SK-N-SH treated with all-trans-retinoic acid at 6 μM for 48 hours (cell line): ENCODE measurements at regions not wholly inside any gene's neighbourhood (a gene's known extent, or its start where the extent isn't known, plus 50 kb on each side); places are given as distances from the start of the nearest gene placed in this dataset.

Source experiments
- ATAC-seq: fragments of 200-7000 bp; cut with Tn5 transposase; 3 replicates; pipeline ENCODE4 v1.9.1; 2020; ENCODE audit warnings: mild to moderate bottlenecking, moderate library complexity
- ARNTL ChIP-seq: fragments of 450-650 bp; formaldehyde crosslinking; IDR thresholded peaks from 2 replicates; pipeline ENCODE4 v1.5.0; 2020; ENCODE audit warnings: low read depth, mild to moderate bottlenecking, moderate library complexity, borderline replicate concordance
- BACH2 ChIP-seq: fragments of 250-450 bp; sonication (Bioruptor Pico); IDR thresholded peaks from 2 replicates; pipeline ENCODE4 v1.9.0; 2021; ENCODE audit warnings: mild to moderate bottlenecking, borderline replicate concordance
- CSDC2 ChIP-seq: fragments of 250-450 bp; sonication (Bioruptor Pico); IDR thresholded peaks from 2 replicates; pipeline ENCODE4 v1.5.0; 2020; ENCODE audit warnings: mild to moderate bottlenecking, moderate library complexity
- ESRRG ChIP-seq: fragments of 250-450 bp; sonication (Bioruptor Pico); IDR thresholded peaks from 2 replicates; pipeline ENCODE4 v1.6.1; 2021; ENCODE audit warnings: mild to moderate bottlenecking
- ISL1 ChIP-seq: fragments of 250-450 bp; sonication (Bioruptor Pico); IDR thresholded peaks from 2 replicates; pipeline ENCODE4 v2.1.2; 2022; ENCODE audit warnings: mild to moderate bottlenecking, moderate library complexity
- OSR1 ChIP-seq: fragments of 250-450 bp; sonication (Bioruptor Pico); IDR thresholded peaks from 2 replicates; pipeline ENCODE4 v1.8.0; 2022; ENCODE audit warnings: moderate library complexity, mild to moderate bottlenecking, inconsistent platforms
- PPARA ChIP-seq: fragments of 250-450 bp; sonication (Bioruptor Pico); IDR thresholded peaks from 2 replicates; pipeline ENCODE4 v1.5.0; 2020; ENCODE audit warnings: mild to moderate bottlenecking, borderline replicate concordance
- RARB ChIP-seq: fragments of 250-450 bp; sonication (Bioruptor Pico); IDR thresholded peaks from 2 replicates; pipeline ENCODE4 v1.8.0; 2021; ENCODE audit warnings: mild to moderate bottlenecking, moderate library complexity
- TOX ChIP-seq: fragments of 250-450 bp; sonication (Bioruptor Pico); IDR thresholded peaks from 2 replicates; pipeline ENCODE4 v1.8.0; 2021; ENCODE audit warnings: mild to moderate bottlenecking, moderate library complexity, borderline replicate concordance
- ZC3H10 ChIP-seq: fragments of 250-450 bp; sonication (Bioruptor Pico); IDR thresholded peaks from 2 replicates; pipeline ENCODE4 v1.5.1; 2021; ENCODE audit warnings: mild to moderate bottlenecking, moderate library complexity
- ZFP3 ChIP-seq: fragments of 250-450 bp; sonication (Bioruptor Pico); IDR thresholded peaks from 2 replicates; pipeline ENCODE4 v1.5.0; 2020; ENCODE audit warnings: mild to moderate bottlenecking, moderate library complexity
- ZFP30 ChIP-seq: fragments of 450-650 bp; formaldehyde crosslinking; IDR thresholded peaks from 2 replicates; pipeline ENCODE4 v1.5.0; 2022; ENCODE audit warnings: mild to moderate bottlenecking, moderate library complexity
- ZNF565 ChIP-seq: fragments of 450-650 bp; formaldehyde crosslinking; conservative IDR thresholded peaks from 2 replicates; pipeline ENCODE4 v1.5.0; 2020; ENCODE audit warnings: low read depth, mild to moderate bottlenecking, moderate library complexity
- ZNF70 ChIP-seq: fragments of 450-650 bp; formaldehyde crosslinking; IDR thresholded peaks from 2 replicates; pipeline ENCODE4 v1.5.0; 2020; ENCODE audit warnings: mild to moderate bottlenecking, moderate library complexity
- ZNF8 ChIP-seq: fragments of 450-650 bp; formaldehyde crosslinking; IDR thresholded peaks from 2 replicates; pipeline ENCODE4 v1.5.0; 2020; ENCODE audit warnings: mild to moderate bottlenecking, moderate library complexity
- TF ChIP-seq, protein P1 (sequence below): fragments of 250-450 bp; sonication (Bioruptor Pico); IDR thresholded peaks from 2 replicates; pipeline ENCODE4 v1.8.0; 2021; ENCODE audit warnings: low read depth, mild to moderate bottlenecking, moderate library complexity, borderline replicate concordance
- TF ChIP-seq, protein P2 (sequence below): fragments of 250-450 bp; sonication (Bioruptor Pico); IDR thresholded peaks from 2 replicates; pipeline ENCODE4 v1.5.1; 2020; ENCODE audit warnings: low read depth, mild to moderate bottlenecking, moderate library complexity
- TF ChIP-seq, protein P3 (sequence below): fragments of 250-450 bp; sonication (Bioruptor Pico); IDR thresholded peaks from 2 replicates; pipeline ENCODE4 v1.8.0; 2020; ENCODE audit warnings: mild to moderate bottlenecking, moderate library complexity, borderline replicate concordance
- TF ChIP-seq, protein P4 (sequence below): fragments of 250-450 bp; sonication (Bioruptor Pico); IDR thresholded peaks from 2 replicates; pipeline ENCODE4 v1.5.0; 2020; ENCODE audit warnings: mild to moderate bottlenecking, moderate library complexity

- ATAC-seq: no peak
- TF ChIP-seq BACH2 (CRISPR knock-in tag) (no peak), ZNF565 (no peak), RARB (CRISPR knock-in tag) (no peak), ISL1 (no peak)
These were observed 196.5 kb upstream of the CST7 start for GRCh38 chr20:24752612-24753011.

GRCh38 chr20:24753130-24753529, 195.9 kb upstream of the CST7 start:
- ATAC-seq: no peak
- TF ChIP-seq PPARA (CRISPR knock-in tag) (no peak), CSDC2 (no peak), ZC3H10 (CRISPR knock-in tag) (no peak), ARNTL (CRISPR knock-in tag) (no peak)

DNA sequence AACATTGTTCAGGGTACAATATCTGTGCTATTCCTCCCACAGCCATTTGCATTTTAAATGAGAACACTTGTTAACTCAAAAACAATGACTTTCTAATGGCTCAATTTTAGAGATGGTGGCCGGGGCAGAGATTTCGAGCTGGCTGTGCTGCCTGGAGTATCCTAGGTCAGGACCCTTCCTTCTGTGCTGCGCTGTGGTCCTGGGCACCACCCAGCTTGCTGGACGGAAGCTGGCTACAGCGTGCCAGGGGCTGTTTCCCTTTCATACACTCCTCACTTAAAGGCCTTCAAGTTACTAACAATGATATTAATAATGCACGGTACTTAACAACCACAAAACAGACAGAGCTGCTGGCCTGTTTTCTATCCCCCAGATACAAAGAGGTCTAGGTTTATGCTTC, 194.4 kb upstream of the CST7 start:
- no peak for ATAC-seq
- TF ChIP-seq ISL1 (no peak), ZC3H10 (CRISPR knock-in tag) (no peak), CSDC2 (no peak), TOX (no peak), PPARA (CRISPR knock-in tag) (no peak), ZNF70 (CRISPR knock-in tag) (no peak), ZNF8 (CRISPR knock-in tag) (no peak), OSR1 (CRISPR knock-in tag) (no peak), ZFP3 (CRISPR knock-in tag) (no peak)
- TF ChIP-seq, protein P1, sequence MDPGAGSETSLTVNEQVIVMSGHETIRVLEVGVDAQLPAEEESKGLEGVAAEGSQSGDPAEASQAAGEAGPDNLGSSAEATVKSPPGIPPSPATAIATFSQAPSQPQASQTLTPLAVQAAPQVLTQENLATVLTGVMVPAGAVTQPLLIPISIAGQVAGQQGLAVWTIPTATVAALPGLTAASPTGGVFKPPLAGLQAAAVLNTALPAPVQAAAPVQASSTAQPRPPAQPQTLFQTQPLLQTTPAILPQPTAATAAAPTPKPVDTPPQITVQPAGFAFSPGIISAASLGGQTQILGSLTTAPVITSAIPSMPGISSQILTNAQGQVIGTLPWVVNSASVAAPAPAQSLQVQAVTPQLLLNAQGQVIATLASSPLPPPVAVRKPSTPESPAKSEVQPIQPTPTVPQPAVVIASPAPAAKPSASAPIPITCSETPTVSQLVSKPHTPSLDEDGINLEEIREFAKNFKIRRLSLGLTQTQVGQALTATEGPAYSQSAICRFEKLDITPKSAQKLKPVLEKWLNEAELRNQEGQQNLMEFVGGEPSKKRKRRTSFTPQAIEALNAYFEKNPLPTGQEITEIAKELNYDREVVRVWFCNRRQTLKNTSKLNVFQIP (CRISPR knock-in tag): no peak
- TF ChIP-seq, protein P2, sequence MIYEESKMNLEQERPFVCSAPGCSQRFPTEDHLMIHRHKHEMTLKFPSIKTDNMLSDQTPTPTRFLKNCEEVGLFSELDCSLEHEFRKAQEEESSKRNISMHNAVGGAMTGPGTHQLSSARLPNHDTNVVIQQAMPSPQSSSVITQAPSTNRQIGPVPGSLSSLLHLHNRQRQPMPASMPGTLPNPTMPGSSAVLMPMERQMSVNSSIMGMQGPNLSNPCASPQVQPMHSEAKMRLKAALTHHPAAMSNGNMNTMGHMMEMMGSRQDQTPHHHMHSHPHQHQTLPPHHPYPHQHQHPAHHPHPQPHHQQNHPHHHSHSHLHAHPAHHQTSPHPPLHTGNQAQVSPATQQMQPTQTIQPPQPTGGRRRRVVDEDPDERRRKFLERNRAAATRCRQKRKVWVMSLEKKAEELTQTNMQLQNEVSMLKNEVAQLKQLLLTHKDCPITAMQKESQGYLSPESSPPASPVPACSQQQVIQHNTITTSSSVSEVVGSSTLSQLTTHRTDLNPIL (CRISPR knock-in tag): no peak

- TF ChIP-seq ZFP3 (CRISPR knock-in tag) (no peak), ZNF8 (CRISPR knock-in tag) (no peak)
- TF ChIP-seq, all 23 proteins: peak for 0
- no peak for ATAC-seq
These were observed 193.6 kb upstream of the CST7 start for GRCh38 chr20:24755411-24755922.

DNA sequence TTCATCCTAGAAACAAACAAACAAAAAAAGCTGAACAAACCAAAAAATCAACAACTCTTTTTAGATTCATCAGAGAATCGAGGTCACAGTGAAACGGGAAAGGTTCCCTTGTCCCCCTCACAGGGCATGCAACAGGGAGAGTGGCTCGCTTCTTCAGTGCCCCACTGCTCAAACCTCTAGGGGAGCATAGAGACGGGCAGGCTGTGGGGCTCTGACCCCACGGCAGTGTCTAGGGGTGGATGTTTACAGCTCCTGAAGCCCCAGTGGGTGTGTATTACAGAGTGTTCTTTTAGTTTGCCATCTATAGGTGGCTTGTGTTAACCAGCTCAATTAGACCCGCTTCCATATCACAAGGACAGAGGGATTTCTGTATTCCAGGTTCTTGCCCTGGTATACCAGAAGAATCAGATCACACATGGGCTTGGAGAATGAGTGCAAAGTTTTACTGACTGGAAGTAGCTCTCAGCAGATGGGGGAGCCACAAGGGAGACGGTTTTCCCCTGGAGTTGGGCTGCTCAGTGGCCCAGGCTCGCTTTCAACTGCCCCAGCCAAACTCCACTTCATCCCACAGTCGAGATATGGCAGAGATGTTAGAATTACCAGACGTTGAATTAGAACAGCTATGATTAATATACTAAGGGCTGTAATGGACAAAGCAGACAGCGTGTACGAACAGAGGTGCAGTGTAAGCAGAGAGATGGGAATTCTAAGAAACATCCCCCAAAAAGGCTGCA, 192.6 kb upstream of the CST7 start:
- TF ChIP-seq CSDC2 (no peak), ZNF8 (CRISPR knock-in tag) (no peak), TOX (no peak), PPARA (CRISPR knock-in tag) (no peak), ZNF70 (CRISPR knock-in tag) (no peak), BACH2 (CRISPR knock-in tag) (no peak), ZFP30 (CRISPR knock-in tag) (no peak), ESRRG (CRISPR knock-in tag) (no peak), RARB (CRISPR knock-in tag) (no peak)
- TF ChIP-seq, protein P3, sequence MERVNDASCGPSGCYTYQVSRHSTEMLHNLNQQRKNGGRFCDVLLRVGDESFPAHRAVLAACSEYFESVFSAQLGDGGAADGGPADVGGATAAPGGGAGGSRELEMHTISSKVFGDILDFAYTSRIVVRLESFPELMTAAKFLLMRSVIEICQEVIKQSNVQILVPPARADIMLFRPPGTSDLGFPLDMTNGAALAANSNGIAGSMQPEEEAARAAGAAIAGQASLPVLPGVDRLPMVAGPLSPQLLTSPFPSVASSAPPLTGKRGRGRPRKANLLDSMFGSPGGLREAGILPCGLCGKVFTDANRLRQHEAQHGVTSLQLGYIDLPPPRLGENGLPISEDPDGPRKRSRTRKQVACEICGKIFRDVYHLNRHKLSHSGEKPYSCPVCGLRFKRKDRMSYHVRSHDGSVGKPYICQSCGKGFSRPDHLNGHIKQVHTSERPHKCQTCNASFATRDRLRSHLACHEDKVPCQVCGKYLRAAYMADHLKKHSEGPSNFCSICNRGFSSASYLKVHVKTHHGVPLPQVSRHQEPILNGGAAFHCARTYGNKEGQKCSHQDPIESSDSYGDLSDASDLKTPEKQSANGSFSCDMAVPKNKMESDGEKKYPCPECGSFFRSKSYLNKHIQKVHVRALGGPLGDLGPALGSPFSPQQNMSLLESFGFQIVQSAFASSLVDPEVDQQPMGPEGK (CRISPR knock-in tag): no peak
- TF ChIP-seq, protein P2 (CRISPR knock-in tag): no peak
- TF ChIP-seq, protein P4, sequence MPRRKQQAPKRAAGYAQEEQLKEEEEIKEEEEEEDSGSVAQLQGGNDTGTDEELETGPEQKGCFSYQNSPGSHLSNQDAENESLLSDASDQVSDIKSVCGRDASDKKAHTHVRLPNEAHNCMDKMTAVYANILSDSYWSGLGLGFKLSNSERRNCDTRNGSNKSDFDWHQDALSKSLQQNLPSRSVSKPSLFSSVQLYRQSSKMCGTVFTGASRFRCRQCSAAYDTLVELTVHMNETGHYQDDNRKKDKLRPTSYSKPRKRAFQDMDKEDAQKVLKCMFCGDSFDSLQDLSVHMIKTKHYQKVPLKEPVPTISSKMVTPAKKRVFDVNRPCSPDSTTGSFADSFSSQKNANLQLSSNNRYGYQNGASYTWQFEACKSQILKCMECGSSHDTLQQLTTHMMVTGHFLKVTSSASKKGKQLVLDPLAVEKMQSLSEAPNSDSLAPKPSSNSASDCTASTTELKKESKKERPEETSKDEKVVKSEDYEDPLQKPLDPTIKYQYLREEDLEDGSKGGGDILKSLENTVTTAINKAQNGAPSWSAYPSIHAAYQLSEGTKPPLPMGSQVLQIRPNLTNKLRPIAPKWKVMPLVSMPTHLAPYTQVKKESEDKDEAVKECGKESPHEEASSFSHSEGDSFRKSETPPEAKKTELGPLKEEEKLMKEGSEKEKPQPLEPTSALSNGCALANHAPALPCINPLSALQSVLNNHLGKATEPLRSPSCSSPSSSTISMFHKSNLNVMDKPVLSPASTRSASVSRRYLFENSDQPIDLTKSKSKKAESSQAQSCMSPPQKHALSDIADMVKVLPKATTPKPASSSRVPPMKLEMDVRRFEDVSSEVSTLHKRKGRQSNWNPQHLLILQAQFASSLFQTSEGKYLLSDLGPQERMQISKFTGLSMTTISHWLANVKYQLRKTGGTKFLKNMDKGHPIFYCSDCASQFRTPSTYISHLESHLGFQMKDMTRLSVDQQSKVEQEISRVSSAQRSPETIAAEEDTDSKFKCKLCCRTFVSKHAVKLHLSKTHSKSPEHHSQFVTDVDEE (CRISPR knock-in tag): no peak
- ATAC-seq: no peak
